ENCODE measurements at regions not wholly inside any gene's neighbourhood (a gene's known extent, or its start where the extent isn't known, plus 50 kb on each side); places are given as distances from the start of the nearest gene placed in this dataset.

- TF ChIP-seq CTCF (conservative IDR thresholded peaks at IDR 0.05) (no peak), ZFX (IDR thresholded peaks at IDR 0.05) (no peak)
Observed at GRCh38 chr5:88657136-88657535, 225.8 kb downstream of the MEF2C start.
